Ovary (tissue), 3 donors: ENCODE measurements at regions not wholly inside any gene's neighbourhood (a gene's known extent, or its start where the extent isn't known, plus 50 kb on each side); places are given as distances from the start of the nearest gene placed in this dataset.

Experiments used
- CTCF ChIP-seq, 3 donors: fragments of 450-650 bp in 2 of 3; fragments of 200-600 bp in 1 of 3; IDR thresholded peaks; one replicate each; pipeline versions ENCODE4 v1.5.1 to v1.8.0; 2016 to 2022; ENCODE audit warnings: antibody characterized with exemption in 3 of 3, mild to moderate bottlenecking in 1 of 3
- EP300 ChIP-seq: sonication (generic); formaldehyde crosslinking; IDR thresholded peaks from one replicate; pipeline ENCODE4 v1.6.1; 2017; ENCODE audit warnings: antibody characterized with exemption
- POLR2A ChIP-seq: fragments of 450-650 bp; IDR thresholded peaks from one replicate; pipeline ENCODE4 v1.6.1; 2017; ENCODE audit warnings: antibody characterized with exemption, mild to moderate bottlenecking, moderate library complexity
- donor health status: DM: no; HTN: no; CAD: no.

GRCh38 chr21:36606983-36607325 lies 92.0 kb upstream of the SIM2 start:
- no peak for TF ChIP-seq CTCF (IDR thresholded peaks at IDR 0.05)
- TF ChIP-seq POLR2A, result no peak
- no peak for TF ChIP-seq EP300
